CD8-positive, alpha-beta memory T cell (primary cell): ENCODE measurements at regions not wholly inside any gene's neighbourhood (a gene's known extent, or its start where the extent isn't known, plus 50 kb on each side); places are given as distances from the start of the nearest gene placed in this dataset.
"Not testable (repeated sequence)": the region's sequence is repeated elsewhere in the genome, so short reads cannot be mapped to it uniquely, and the experiment has no call there.

ENCODE experiments used
- CTCF ChIA-PET: fragments of 350-600 bp; sonication (Branson Sonifier 250); formaldehyde crosslinking; loops from one replicate; lab custom pipeline; 2021; ENCODE audit warnings: antibody characterized with exemption; lab: Charles Lee
- POLR2A ChIA-PET: fragments of 350-600 bp; sonication (Branson Sonifier 250); formaldehyde crosslinking; loops from one replicate; lab custom pipeline; 2021; ENCODE audit warnings: antibody characterized with exemption; lab: Charles Lee
- DNase-seq, 5 donors: peaks; one replicate each; pipeline versions ENCODE4 v3.0.0 to v3.0.0-alpha.2; 2020 to 2022; ENCODE audit warnings: mixed read lengths in 1 of 5
- H3K27ac ChIP-seq: one replicate; pipeline ENCODE4 v1.7.0; 2013; ENCODE audit warnings: low read depth, mild to moderate bottlenecking, low read length, moderate library complexity
- H3K27me3 ChIP-seq: 2 replicates; pipeline ENCODE4 v1.7.0; 2013; ENCODE audit warnings: low read length, mild to moderate bottlenecking; ENCODE audit not compliant: insufficient read depth, poor library complexity, severe bottlenecking
- H3K36me3 ChIP-seq: 2 replicates; pipeline ENCODE4 v1.7.0; 2013; ENCODE audit warnings: mild to moderate bottlenecking, low read length, moderate library complexity; ENCODE audit not compliant: insufficient read depth
- H3K4me1 ChIP-seq: 2 replicates; pipeline ENCODE4 v1.7.0; 2013; ENCODE audit warnings: mild to moderate bottlenecking, low read length, moderate library complexity; ENCODE audit not compliant: insufficient read depth
- H3K4me3 ChIP-seq: 2 replicates; pipeline ENCODE4 v1.7.0; 2013; ENCODE audit warnings: mild to moderate bottlenecking, low read length
- H3K9me3 ChIP-seq: 2 replicates; pipeline ENCODE4 v1.7.0; 2013; ENCODE audit warnings: mild to moderate bottlenecking, low read length
- H3K27ac Mint-ChIP-seq, 8 donors: one replicate each; pipeline ENCODE4 v1.8.0; 2020 to 2021; ENCODE audit warnings: mixed read lengths in 8 of 8, mild to moderate bottlenecking in 6 of 8, inconsistent platforms in 3 of 8, moderate library complexity in 3 of 8
- H3K27me3 Mint-ChIP-seq, 2 donors: one replicate each; pipeline ENCODE4 v1.8.0; 2020 to 2021; ENCODE audit warnings: mixed read lengths in 2 of 2, mild to moderate bottlenecking in 1 of 2, moderate library complexity in 1 of 2
- H3K36me3 Mint-ChIP-seq, 3 donors: one replicate each; pipeline ENCODE4 v1.8.0; 2020 to 2021; ENCODE audit warnings: mixed read lengths in 3 of 3, inconsistent platforms in 1 of 3, mild to moderate bottlenecking in 1 of 3
- H3K4me1 Mint-ChIP-seq, 3 donors: one replicate each; pipeline ENCODE4 v1.8.0; 2020 to 2021; ENCODE audit warnings: mixed read lengths in 3 of 3, inconsistent platforms in 1 of 3, mild to moderate bottlenecking in 1 of 3
- H3K4me3 Mint-ChIP-seq, 7 donors: one replicate each; pipeline ENCODE4 v1.8.0; 2020 to 2021; ENCODE audit warnings: mixed read lengths in 7 of 7, mild to moderate bottlenecking in 6 of 7, moderate library complexity in 4 of 7, inconsistent platforms in 2 of 7
- H3K9me3 Mint-ChIP-seq, 5 donors: one replicate each; pipeline ENCODE4 v1.8.0; 2020 to 2022; ENCODE audit warnings: mixed read lengths in 5 of 5, mild to moderate bottlenecking in 3 of 5, moderate library complexity in 2 of 5, inconsistent platforms in 1 of 5

GRCh38 chr13:22789027-22789593 is 391.7 kb upstream of the SGCG start:
- CTCF ChIA-PET, result no interaction called here
- no peaks in the 10 kb centered on the region for H3K36me3 Mint-ChIP-seq
- H3K4me3 ChIP-seq, result no peak overlapping the region
- H3K4me1 Mint-ChIP-seq, result no peaks in the 10 kb centered on the region
- DNase-seq, result no peak
- no peaks in the 10 kb centered on the region for H3K27me3 ChIP-seq
- no peak overlapping the region for H3K4me3 Mint-ChIP-seq
- no peaks in the 10 kb centered on the region for H3K4me1 ChIP-seq
- no peaks in the 10 kb centered on the region for H3K36me3 ChIP-seq
- H3K27me3 Mint-ChIP-seq, result peaks cover 0 to 7% of the 10 kb centered on the region in 2 donors
- H3K27ac Mint-ChIP-seq, result no peak overlapping the region
- no peak overlapping the region for H3K27ac ChIP-seq
- H3K9me3 Mint-ChIP-seq, result no peaks in the 10 kb centered on the region
- H3K9me3 ChIP-seq, result no peaks in the 10 kb centered on the region
- POLR2A ChIA-PET, result no interaction called here

DNA sequence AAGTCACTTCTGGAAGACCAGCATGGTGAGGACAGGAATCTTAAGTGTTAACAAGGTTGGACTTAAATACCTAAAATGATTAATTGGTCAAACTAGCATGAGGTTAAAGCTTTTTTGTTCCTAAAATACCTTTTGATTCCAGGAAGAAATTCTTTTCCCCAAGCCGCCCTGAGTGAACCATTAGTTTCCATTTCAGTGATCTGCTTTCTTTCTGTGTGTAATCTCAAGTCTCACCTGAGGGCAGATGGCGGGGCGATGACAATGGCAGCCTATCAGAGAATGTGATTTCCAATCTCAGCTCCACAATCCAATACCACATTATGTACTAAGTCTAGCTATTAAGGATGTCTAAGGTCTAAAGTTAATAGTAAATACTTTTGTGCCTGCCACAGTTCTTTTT is 390.9 kb upstream of the SGCG start:
- Histone ChIP-seq H3K27me3 (no peaks in the 10 kb centered on the region), H3K36me3 (no peaks in the 10 kb centered on the region), H3K27ac (no peak overlapping the region), H3K4me3 (no peak overlapping the region), H3K4me1 (no peaks in the 10 kb centered on the region), H3K9me3 (no peaks in the 10 kb centered on the region)
- Mint-ChIP-seq H3K9me3 (peaks cover 0 to 1% (median 0%) of the 10 kb centered on the region in 5 donors), H3K4me1 (no peaks in the 10 kb centered on the region), H3K27ac (no peak overlapping the region), H3K27me3 (peaks cover 0 to 7% of the 10 kb centered on the region in 2 donors), H3K36me3 (no peaks in the 10 kb centered on the region), H3K4me3 (no peak overlapping the region)
- CTCF ChIA-PET, result no interaction called here
- POLR2A ChIA-PET, result no interaction called here
- no peak for DNase-seq

- Mint-ChIP-seq H3K27ac (no peak overlapping the region), H3K4me1 (no peaks in the 10 kb centered on the region), H3K27me3 (peaks cover 0 to 7% of the 10 kb centered on the region in 2 donors), H3K4me3 (no peak overlapping the region), H3K36me3 (no peaks in the 10 kb centered on the region), H3K9me3 (peaks cover 0 to 1% (median 0%) of the 10 kb centered on the region in 5 donors)
- ChIA-PET CTCF (no interaction called here), POLR2A (no interaction called here)
- H3K36me3 ChIP-seq, result no peaks in the 10 kb centered on the region
- H3K27ac ChIP-seq, result no peak overlapping the region
- DNase-seq, result no peak
- no peaks in the 10 kb centered on the region for H3K4me1 ChIP-seq
- no peaks in the 10 kb centered on the region for H3K9me3 ChIP-seq
- no peaks in the 10 kb centered on the region for H3K27me3 ChIP-seq
- no peak overlapping the region for H3K4me3 ChIP-seq
Measured at GRCh38 chr13:22793598-22794134, 387.1 kb upstream of the SGCG start.

GRCh38 chr13:22800526-22801401 is 380.0 kb upstream of the SGCG start:
- CTCF ChIA-PET, result no interaction called here
- H3K4me3 ChIP-seq, result no peak overlapping the region
- no peaks in the 10 kb centered on the region for H3K4me1 ChIP-seq
- no peak overlapping the region for H3K27ac Mint-ChIP-seq
- H3K27ac ChIP-seq, result no peak overlapping the region
- H3K36me3 ChIP-seq, result no peaks in the 10 kb centered on the region
- no peak for DNase-seq
- no peaks in the 10 kb centered on the region for H3K4me1 Mint-ChIP-seq
- H3K27me3 ChIP-seq, result no peaks in the 10 kb centered on the region
- POLR2A ChIA-PET, result interaction anchor here (0.8 kb wide), 1 partner anchor 51 kb away, joined by 12 read pairs; no protein-coding TSS in a partner anchor
- H3K9me3 Mint-ChIP-seq, result peaks cover 0 to 2% (median 0%) of the 10 kb centered on the region in 5 donors
- H3K36me3 Mint-ChIP-seq, result no peaks in the 10 kb centered on the region
- H3K27me3 Mint-ChIP-seq, result peaks cover 3 to 15% of the 10 kb centered on the region in 2 donors
- H3K4me3 Mint-ChIP-seq, result no peak overlapping the region
- no peaks in the 10 kb centered on the region for H3K9me3 ChIP-seq

DNA sequence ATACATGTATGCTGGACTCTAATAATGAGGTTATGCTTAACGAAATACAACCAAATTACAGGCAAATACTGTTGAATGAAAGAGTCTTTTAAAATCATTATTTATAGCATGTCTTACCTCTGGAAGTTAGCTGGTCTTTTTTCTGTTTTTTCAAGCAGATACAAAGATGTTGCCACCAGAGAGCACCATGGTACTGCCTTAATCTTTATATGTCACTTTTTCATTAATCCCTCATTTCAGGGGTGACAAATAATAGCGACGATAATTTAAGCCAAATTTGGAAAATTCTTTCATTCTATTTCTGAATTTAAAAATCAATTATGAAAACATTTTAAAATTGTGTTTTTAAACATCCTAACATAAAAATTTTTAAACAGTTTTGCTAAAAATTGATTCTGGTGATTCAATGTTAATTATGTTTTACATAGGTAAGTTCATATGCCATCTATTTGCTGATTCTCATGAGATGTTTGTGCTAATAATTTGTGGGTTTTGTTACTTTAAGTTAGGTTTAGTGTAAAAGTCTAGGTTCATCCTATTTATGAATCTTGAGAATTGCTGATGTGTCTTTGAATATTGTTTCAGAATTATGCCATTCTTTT is 379.3 kb upstream of the SGCG start:
- no peaks in the 10 kb centered on the region for H3K36me3 Mint-ChIP-seq
- no peak for DNase-seq
- Histone ChIP-seq H3K36me3 (no peaks in the 10 kb centered on the region), H3K27ac (no peak overlapping the region), H3K4me1 (no peaks in the 10 kb centered on the region), H3K9me3 (no peaks in the 10 kb centered on the region), H3K27me3 (no peaks in the 10 kb centered on the region), H3K4me3 (no peak overlapping the region)
- no peak overlapping the region for H3K4me3 Mint-ChIP-seq
- peaks cover 3 to 15% of the 10 kb centered on the region in 2 donors for H3K27me3 Mint-ChIP-seq
- ChIA-PET CTCF (no interaction called here), POLR2A (interaction anchor here (0.8 kb wide), 1 partner anchor 50 kb away, joined by 12 read pairs; no protein-coding TSS in a partner anchor)
- H3K4me1 Mint-ChIP-seq, result no peaks in the 10 kb centered on the region
- no peak overlapping the region for H3K27ac Mint-ChIP-seq
- peaks cover 0 to 2% (median 0%) of the 10 kb centered on the region in 5 donors for H3K9me3 Mint-ChIP-seq

- Mint-ChIP-seq H3K27me3 (peaks cover 0 to 1% of the 10 kb centered on the region in 2 donors), H3K4me3 (no peak overlapping the region), H3K9me3 (peaks cover 0 to 3% (median 0%) of the 10 kb centered on the region in 5 donors), H3K27ac (no peak overlapping the region), H3K4me1 (no peaks in the 10 kb centered on the region), H3K36me3 (peaks cover 0 to 1% (median 0%) of the 10 kb centered on the region in 3 donors)
- Histone ChIP-seq H3K4me1 (no peaks in the 10 kb centered on the region), H3K9me3 (no peaks in the 10 kb centered on the region), H3K4me3 (no peak overlapping the region), H3K36me3 (no peaks in the 10 kb centered on the region), H3K27me3 (no peaks in the 10 kb centered on the region), H3K27ac (no peak overlapping the region)
- DNase-seq, result no peak
- ChIA-PET CTCF (no interaction called here), POLR2A (no interaction called here)
Measured at GRCh38 chr13:22812793-22813192, 368.0 kb upstream of the SGCG start.

GRCh38 chr13:22813531-22814377 is 367.0 kb upstream of the SGCG start:
- POLR2A ChIA-PET, H3K27me3 Mint-ChIP-seq, H3K4me1 ChIP-seq, H3K36me3 ChIP-seq, CTCF ChIA-PET, H3K36me3 Mint-ChIP-seq, H3K4me3 Mint-ChIP-seq, H3K27ac ChIP-seq, H3K9me3 ChIP-seq, H3K4me1 Mint-ChIP-seq, H3K9me3 Mint-ChIP-seq, H3K4me3 ChIP-seq, DNase-seq, H3K27me3 ChIP-seq: not testable (repeated sequence)
- H3K27ac Mint-ChIP-seq, result peak overlapping the region in 1 of 8 donors; percentile 30
